Myocyte (in vitro differentiated cells): ENCODE measurements at regions not wholly inside any gene's neighbourhood (a gene's known extent, or its start where the extent isn't known, plus 50 kb on each side); places are given as distances from the start of the nearest gene placed in this dataset.
A peak's percentile ranks its signal among the peaks of the same experiment; 100 is the strongest.
"Not testable (repeated sequence)": the region's sequence is repeated elsewhere in the genome, so short reads cannot be mapped to it uniquely, and the experiment has no call there.

Experiments
- DNase-seq: peaks from one replicate; pipeline ENCODE4 v3.0.0-alpha.2; 2012; ENCODE audit warnings: low read depth

DNA sequence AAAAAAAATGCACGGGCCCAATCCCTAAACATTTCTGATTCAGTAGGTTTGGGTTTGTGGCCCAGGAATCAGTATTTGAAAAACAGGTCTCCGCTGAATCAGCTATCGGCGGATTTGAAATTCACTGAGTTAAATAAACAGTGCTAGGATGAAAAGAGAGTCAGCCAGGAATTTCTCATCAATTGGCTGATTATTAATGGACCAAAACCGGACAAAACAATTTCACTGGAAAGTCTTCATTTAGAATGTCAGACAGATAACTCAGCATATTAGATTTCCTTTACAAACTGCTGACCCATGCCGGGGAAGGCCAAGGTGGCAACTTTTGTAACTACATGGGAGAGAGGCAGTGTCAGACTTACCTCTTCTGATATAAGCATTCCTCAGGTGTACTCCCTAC is 99.4 kb upstream of the LSM6 start:
- no peak for DNase-seq

- no peak for DNase-seq
Observed at GRCh38 chr4:146073517-146073916, 102.0 kb upstream of the LSM6 start.

DNA sequence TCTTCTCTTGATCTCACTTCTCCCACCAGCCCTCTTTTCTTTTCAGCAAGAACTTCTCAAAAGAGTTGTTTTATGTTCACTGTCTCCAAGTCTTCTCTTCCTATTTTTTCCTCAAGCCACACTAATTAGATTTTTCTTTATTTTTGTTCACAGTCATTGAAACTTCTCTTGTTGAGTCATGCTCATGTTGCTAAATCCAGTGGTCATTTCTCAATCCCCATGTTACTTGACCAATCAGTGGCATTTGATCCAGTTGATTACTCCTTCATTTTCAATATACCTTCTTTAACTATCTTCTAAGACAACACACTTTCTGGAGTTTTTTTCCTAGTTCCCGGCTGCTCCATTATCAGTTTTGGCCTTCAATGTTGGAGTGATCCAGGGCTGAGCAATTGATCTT is 103.1 kb upstream of the LSM6 start:
- DNase-seq = no peak

DNA sequence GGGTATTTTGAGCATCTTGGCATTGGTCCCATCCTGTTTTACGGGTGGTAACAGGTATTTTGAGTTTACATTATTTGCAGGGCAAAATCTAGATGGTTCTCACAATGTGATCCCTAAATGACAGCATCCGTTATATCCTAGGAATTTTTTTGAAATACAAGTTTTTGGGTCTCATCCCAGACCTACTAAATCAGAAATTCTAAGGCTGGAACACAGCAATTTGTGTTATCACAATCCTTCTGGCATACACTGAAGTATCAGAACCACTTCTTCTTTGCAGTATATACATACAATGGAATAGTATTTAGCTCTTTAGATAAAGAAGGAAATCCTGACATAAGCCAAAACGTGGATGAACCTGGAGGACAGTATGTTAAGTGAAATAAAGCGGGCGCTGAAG is 104.1 kb upstream of the LSM6 start:
- DNase-seq = no peak

DNA sequence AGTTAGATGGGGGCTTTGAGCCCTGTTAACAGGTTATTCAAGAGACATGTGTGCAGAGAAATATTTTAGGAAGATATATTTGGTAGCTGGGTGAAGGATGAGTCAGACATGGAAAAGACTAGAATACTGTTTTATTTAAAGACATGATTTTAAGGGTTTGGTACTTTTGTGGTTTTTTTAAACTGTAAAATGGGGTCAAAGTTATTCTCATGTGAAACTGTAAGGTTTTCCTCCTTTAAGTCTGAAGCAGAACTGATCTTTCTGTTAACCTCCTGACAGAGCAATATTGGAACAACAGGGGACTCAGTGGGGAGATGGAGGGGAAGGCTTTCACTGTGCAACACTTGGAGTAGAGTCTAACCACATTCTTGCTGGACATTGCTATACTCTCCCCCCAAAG is 112.4 kb upstream of the LSM6 start:
- DNase-seq = no peak

- no peak for DNase-seq
Observed at GRCh38 chr4:146062340-146062739, 113.2 kb upstream of the LSM6 start.

- DNase-seq = no peak
Observed at GRCh38 chr4:146061610-146062334, 113.7 kb upstream of the LSM6 start.

- no peak for DNase-seq
Observed at GRCh38 chr4:146059865-146060264, 115.7 kb upstream of the LSM6 start.

DNA sequence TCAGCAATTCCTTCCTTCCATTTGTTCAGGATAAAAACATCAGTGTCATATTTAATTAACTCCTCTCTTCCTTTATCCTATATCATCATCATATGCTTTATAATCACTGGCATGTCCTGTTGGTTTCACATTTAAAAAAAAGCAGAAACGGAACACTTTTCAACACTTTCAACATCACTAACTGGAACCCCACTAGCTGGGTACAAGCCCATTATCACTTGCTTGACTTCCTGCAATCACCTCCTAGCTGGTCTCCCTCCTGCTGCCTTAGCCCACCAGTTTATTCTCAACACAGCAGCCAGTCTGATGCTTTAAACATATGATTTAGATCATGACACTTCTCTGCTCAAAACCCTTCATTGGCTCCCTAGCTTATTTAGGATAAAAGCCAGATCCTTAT is 116.4 kb upstream of the LSM6 start:
- DNase-seq = no peak

DNA sequence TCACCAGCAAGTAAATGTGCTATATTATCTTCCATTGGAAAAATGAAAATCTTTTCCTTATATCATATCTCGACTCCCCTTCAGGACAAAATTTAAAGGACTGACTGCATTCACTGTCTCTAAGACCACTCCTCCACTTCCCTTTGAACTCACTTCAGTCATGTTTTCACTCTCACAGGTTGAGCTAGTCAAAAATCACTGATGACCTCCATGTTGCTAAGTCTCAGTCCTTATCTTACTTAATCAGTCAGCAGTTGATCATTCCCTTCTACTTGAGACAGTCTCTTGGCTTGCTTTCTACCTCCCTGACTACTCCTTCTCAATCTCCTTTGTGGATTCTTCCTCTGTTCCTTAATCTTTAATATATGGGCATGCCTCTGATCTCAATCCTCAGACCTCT is 117.0 kb upstream of the LSM6 start:
- no peak for DNase-seq

DNA sequence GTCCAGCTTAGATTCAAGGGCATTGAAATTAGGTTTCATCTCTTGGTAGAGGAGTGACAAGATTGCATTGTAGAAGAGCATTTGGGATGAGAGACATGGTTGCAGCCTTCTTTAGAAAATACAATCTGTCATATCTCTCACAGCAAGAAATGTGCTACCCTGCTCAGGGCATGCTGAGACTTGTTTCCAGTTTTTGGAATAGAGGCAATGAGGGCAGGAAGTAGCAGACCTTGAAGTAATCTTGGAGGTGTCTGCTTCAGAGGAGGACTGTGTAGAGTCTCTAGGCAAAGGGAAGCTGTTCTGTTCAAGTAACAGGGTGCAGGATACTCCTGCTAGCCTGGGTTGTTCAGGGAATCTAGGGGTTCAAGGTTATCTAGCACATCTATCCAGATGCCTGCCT is 116.1 kb upstream of the ZNF827 start:
- no peak for DNase-seq

DNA sequence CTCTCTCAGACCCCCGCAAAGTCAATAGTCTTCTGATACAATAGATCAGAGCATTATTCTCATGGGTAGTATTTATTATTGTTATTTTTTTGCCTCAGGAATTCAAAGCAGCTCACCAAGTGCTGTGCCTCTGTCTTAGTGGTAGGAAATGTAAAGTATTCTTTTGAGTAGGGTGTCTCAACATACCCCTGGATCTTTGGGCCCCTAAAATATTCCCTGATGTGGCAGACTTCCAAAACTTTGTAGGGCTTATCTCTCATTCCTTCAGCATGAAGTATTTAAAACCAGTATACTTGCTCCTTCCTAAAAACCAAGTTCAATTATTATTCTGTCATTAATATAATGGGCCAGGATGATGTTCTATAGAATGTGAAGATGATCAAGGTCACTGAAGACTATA is 115.3 kb upstream of the ZNF827 start:
- DNase-seq = no peak

DNA sequence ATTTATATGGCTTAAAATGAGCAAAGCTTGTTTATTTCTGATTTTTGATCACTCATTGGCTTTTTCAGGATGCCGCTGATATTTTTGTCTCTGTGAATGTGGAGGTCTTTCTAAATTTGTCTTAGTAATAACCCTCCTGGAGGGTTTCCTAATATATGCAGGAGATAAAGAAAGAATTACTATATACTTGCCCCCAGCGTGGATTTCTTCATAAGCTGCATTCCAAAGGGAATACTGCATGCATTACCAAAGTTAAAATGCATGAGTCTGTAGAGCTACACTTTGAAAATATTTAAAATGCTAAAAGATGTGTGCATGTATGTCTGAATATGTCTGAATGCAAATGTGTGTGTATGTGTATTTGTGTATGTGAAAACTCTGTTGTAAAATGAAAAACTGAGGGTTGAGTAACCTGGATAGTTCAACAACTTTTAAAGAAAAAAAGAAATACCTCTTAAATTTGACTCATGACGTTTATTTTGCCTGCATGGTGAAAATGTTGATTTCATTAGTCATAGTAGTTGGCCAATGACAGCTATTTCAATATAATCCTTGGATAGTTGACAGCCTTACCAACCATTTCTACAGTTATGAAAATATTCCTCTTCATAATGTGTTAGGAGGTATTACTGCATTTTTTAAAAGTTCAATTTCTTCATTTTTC is 113.2 kb upstream of the ZNF827 start:
- DNase-seq = peak; percentile 25

DNA sequence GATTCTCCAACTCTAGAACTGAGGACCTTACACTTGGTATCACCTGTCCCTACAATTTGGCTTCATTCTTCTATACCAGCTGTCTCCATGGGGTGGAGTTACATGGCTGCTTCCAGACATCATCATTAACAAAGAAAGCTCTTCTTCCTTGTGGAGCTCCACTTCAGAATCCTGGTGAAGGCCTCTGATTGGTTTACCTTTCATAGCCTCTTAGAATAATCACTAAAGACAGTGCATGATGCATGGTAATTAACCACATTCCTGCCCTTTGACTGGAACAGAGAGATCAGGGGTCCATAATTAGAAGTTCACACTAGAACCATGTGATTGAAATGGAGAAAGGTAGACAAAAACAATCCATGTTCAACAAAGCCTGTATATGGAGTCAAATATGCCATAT is 112.6 kb upstream of the ZNF827 start:
- peak; percentile 8 for DNase-seq

DNA sequence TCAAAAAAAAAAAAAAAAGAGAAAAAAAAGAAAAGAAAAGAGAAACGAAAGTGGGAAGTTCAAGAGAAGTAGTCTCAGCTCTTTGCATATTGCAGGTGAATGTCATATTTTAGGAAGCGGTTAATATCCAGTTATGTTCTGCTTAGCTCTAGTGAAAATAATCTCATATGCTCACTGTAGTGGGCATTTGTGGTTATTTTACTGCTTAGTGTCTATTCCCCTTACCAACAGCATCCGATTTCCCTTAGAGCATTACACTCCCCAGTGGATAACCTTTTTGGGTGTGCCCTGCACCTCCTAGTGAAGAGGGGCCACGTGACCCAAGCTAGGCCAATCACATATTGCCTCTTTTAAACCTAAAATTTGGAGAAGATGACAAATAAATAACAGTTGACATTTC is 111.2 kb upstream of the ZNF827 start:
- no peak for DNase-seq

- not testable (repeated sequence) for DNase-seq
Observed at GRCh38 chr4:146047768-146048167, 109.1 kb upstream of the ZNF827 start.

GRCh38 chr4:146041139-146042004 is 102.7 kb upstream of the ZNF827 start:
- DNase-seq = no peak

DNA sequence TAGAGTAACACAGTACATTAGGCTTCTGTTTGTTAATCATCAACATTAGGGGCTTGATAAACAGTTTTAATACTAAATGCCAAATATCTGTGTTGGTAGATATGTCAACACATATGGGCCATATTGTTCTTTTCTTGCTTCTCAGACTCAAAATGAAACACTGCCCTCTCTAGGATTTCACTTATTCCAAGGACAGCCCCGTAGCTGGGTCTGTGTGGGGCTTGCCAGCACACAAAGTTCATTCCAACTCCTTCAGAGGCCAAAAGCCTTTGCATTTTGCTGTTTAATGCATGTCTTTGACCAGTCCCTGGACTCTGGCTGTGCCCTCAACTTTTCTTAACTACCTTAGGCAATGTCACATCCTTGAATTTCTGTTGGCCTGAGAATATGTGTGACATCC is 102.0 kb upstream of the ZNF827 start:
- DNase-seq = no peak

GRCh38 chr4:146033149-146033548 is 94.5 kb upstream of the ZNF827 start:
- DNase-seq = no peak

- DNase-seq = no peak
Observed at GRCh38 chr4:146032234-146032860, 93.7 kb upstream of the ZNF827 start.

DNA sequence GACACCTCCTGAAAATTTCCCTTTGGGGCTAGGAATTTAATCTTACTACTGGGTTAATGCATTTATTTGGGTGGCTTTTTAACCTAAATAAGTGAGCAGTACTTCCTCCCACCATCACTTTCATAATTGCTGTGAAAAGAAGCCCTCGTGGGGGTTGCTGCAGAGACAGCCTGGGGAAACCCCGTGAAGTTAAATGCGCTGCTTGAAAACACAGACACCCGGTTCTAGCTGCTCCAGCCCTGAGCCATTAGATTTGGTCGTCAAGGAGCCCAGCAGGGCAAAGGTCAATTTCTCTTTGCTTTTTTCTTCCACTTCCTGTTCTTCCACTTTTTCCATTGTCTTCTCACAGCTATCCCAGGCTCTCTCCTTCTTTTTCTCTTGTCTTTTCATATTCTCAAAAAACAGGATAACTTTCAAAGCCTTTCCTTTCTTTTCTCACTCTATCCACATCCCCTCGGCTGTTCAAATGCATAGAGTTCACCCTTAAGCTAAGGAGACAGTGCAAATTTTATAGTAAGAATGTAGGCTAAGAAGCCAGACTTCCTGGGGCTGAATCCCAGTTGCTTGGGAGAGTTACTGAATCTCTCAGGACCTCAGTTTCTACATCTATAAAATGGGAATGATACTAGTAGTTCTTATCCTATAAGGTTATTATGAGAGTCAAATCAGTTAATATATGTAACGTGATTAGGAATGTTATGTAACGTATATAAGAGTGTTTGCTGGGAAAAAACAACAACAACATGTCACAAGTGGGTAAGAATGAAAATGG is 91.5 kb upstream of the ZNF827 start:
- DNase-seq = no peak
